Suppressor macrophage treated with lipopolysaccharide for 1 hour (primary cell): ENCODE measurements at regions not wholly inside any gene's neighbourhood (a gene's known extent, or its start where the extent isn't known, plus 50 kb on each side); places are given as distances from the start of the nearest gene placed in this dataset.

Source experiments
- DNase-seq, 3 donors: peaks; one replicate each; pipeline ENCODE4 v3.0.0-alpha.2; 2020 to 2022

- DNase-seq, result no peak
Measured at GRCh38 chr4:108520807-108521206, 99.6 kb upstream of the RPL34 start.

DNA sequence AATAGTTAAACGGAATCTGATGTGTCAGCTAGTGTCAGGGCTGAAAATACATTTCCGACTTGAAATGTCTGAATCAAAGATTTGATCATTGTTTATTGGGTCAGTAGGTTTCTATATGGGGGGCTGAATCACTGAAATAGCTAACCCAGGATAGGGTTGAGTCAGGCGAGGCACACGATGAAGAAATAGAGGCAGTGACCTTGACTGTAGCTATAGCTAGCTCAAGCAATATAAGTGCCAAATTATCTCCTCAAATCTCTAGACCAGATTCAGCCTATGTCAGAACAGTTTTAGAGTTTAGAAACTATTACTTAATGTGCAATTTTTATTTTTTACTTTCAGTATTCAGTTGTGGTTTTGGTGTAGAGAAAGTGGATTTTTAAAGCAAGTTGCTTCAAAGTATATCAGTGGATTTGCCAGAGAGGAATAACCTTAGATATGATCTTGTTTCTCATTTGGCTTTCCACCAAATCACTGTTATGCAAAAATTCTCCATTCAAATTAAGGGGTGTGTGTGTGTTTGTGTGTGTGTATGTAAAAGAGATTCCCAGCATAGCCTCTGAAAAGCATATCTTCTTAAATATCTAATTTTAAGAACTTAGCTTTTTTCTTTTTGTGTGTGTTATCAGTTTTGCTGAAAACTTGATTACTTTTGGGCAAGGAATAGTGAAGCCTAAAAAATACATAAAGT is 100.3 kb upstream of the RPL34 start:
- DNase-seq, result no peak

DNA sequence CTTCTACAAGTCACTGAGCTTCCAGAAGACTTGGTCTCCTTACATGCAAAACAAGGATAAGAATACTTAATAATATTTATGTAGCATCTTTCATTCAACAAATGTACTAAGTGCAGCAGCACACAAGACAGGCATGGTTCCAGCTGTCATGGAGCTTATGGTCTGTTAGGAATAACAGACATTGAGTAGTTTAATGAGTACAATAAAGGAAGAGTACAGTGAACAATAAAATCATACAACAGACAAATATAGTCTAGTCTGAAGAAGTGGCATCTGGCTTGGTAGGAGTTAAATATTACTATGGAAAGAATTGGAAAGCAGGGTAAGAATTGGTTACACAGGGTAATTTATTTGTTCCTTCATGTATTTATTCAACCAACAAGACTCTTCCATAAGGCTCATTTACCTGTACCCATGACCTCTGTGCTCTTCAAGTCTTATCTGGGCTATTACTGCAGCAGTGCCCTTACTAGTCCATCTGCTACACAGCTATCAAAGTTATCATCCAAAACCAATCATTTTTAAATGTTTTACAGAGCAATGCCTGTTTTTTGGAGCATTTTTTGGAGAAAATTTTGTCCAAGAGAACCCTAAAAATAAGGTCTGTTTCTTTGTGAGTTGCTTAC is 101.1 kb upstream of the RPL34 start:
- no peak for DNase-seq

- peak in 1 of 3 donors; percentile 8 for DNase-seq
Measured at GRCh38 chr4:108512615-108513505, 107.5 kb upstream of the RPL34 start.

DNA sequence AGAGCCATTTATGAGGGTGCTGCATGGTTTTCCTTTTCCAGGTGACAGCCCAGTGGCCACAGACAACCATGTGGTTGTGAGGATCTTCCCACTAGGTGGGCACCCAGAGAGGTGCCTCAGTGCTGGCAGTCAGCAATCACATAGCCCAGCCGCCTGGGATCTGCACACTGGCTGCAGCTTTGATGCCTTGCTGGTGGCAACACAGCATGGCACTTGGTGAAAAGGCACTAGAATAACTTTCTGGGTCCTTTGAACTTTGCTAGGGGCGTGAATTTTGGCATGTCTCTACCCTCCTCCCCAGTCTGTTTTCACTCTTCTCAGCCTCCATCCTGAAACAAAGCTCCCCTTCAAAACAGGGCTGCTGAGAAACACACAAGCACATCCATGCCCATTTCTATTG is 108.8 kb upstream of the RPL34 start:
- no peak for DNase-seq

GRCh38 chr4:108502356-108502755 is 118.0 kb upstream of the RPL34 start:
- DNase-seq, result no peak

GRCh38 chr4:108498925-108499324 is 121.5 kb upstream of the RPL34 start:
- no peak for DNase-seq

DNA sequence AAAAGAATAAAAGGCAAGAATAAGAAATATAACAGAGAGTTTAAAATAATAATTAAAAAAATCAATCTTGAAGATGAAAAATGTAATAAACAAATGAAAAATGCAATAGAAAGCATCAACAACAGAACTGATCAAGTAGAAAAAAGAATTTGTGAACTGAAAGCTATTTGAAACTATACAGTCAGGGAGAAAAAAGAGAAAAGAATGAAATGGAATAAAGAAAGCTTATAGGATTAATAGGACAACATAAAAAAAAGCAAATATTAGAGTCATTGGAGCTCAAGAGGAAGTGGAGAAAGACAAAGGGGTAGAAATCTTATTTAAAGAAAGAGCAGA is 126.8 kb upstream of the RPL34 start:
- no peak for DNase-seq

DNA sequence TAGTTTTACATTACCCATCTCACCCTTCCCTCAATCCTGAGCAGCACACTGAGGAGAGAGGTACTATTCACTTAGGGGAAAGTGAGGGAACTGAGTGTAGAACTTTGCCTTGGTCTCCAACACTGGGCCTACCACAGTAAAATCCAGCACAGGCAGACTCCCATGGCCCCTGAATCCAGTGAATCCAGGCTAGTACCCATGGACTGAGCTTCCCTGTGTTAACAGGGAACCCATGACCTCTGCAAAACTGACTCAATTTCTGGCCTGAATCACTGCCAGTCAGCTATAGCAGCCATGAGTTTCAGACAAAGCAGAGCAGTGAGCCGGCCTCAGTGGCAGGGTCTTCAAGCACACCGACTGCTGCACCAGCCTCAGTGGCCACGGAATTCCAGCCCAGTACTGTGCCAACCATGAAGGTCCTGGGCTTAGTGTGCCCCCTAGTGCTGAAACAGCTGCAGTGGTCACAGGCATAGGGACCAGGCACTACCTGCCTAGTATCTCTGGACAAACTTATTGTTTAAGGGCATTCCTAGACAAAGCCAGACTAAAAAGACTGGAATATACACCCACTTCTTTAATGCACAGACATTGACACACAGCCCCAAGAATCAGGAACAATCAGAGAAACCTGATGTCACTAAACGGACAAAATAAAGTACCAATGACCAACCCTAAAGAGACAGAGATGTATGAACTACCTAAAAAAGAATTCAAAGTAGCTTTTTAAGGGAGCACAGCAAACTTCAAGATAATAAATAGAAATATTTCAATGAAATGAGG is 127.4 kb upstream of the RPL34 start:
- no peak for DNase-seq

GRCh38 chr4:108488865-108489264 is 131.5 kb upstream of the RPL34 start:
- DNase-seq, result no peak

DNA sequence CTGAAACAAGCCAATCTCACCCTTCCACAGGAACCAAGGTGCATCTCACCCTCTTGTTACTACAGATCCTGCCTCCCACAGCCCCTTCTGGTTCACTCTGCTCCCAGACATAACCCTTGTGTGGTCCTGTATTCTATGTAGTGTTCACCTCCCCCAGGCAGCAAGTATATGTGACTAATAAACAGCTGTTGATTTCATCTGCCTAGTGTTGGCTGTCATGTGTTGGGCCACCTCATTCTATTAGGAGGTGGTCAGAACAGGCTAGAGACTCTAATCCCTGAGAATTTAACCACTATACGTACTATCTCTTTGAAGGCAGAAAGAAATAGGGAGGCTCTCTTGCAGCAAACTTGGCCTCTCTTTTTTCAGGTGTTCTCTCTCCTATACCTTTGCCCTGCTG is 134.3 kb upstream of the RPL34 start:
- DNase-seq, result no peak

- no peak for DNase-seq
Measured at GRCh38 chr4:108484187-108484586, 136.2 kb upstream of the RPL34 start.

GRCh38 chr4:108483650-108484049 is 136.7 kb upstream of the RPL34 start:
- DNase-seq, result no peak

DNA sequence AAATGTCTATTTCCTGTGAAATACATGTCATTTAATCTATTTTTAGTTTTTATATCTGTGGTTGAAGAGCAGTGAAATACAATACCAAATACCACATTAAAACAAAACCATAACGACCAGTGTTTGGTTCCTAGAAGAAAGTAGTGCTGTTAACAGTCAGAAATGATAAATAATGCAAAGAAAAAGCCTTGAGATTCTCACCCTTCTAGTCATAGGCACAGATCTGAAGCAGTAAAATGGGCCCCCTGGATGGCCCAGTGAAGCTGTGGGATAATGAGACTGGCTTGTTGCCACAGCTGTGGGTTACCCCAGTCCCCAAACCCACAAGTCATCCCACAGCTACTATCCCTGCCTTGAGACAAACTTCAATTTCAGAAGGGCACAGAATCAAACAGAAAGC is 137.3 kb upstream of the RPL34 start:
- no peak for DNase-seq

- DNase-seq, result no peak
Measured at GRCh38 chr4:108480881-108481280, 139.5 kb upstream of the RPL34 start.

GRCh38 chr4:108477527-108478108 is 142.8 kb upstream of the RPL34 start:
- no peak for DNase-seq

GRCh38 chr4:108473163-108473720 is 147.1 kb upstream of the RPL34 start:
- no peak for DNase-seq

DNA sequence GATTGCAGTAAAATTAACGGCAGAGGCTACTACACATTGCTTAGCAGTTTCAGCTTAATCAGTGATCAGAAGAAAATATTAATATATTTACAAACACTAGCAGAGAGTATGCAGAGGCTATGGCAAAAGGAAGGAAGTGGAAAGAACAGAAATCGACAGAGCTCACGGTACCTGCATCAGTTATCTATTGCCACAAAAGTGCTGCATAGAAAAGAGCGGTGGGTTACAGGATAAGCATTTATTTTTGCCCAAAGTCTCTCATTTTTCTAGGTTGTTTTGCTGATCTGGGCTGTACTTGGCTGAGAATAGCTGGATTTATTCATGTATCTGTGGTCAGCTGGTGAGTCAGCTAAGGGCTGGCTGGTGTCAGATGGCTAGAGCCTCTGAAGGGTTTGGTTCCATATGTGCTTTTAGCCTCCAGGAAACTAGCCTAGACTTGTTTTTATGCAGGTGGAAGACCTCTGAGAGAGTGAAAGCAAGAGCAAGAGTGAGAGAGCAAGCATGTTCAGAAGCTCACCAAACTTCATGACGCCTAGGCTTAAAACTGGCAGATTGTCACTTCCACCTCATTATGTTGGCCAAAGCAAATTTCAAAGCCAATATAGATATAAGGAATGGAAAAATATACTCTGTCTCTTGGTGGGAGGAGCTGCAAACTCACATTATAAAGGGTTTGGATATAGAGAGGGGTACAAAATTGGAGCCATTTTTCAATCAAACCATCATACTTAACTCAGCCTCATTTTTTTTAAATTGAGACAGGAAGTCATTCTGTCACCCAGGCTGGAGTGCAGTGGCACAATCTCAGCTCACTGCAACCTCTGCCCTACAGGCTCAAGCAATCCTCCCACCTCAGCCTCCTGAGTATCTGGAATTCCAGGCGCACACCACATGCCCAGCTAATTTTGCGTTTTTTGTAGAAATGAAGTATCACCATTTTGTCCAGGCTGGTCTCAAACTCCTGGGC is 153.2 kb upstream of the RPL34 start:
- DNase-seq, result no peak

- DNase-seq, result no peak
Measured at GRCh38 chr4:108465886-108466500, 154.4 kb upstream of the RPL34 start.

DNA sequence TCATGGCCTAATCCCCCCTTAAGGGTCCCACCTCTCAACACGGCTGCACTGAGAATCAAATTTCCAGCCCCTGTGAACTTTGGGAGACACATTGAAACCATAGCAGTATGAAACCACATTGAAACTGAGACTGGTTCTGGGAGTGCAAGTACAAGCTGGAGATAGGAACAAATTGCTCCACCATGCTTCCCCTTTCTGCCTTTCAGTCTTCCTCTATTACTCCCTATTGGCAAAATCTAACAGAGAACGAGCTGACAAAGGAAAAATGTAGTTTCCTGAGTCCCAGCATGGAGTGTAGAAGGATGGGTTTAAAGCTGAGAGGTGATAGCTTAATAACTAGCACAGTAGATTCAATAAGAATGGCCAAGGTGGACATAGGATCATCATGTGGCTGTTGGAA is 161.7 kb upstream of the RPL34 start:
- DNase-seq, result peak; percentile 9 to 27 (median 21)

- no peak for DNase-seq
Measured at GRCh38 chr4:108454227-108454626, 166.1 kb upstream of the RPL34 start.
